IPS-18a (cell line): ENCODE measurements at regions not wholly inside any gene's neighbourhood (a gene's known extent, or its start where the extent isn't known, plus 50 kb on each side); places are given as distances from the start of the nearest gene placed in this dataset.

Experiments used
- H3K27ac ChIP-seq: one replicate; pipeline ENCODE4 v1.5.1; 2013; ENCODE audit warnings: low read length
- H3K27me3 ChIP-seq: one replicate; pipeline ENCODE4 v1.6.1; 2013; ENCODE audit warnings: mild to moderate bottlenecking, low read length; ENCODE audit not compliant: control insufficient read depth, insufficient read depth
- H3K36me3 ChIP-seq: one replicate; pipeline ENCODE4 v1.6.1; 2013; ENCODE audit warnings: low read depth, low read length; ENCODE audit not compliant: control insufficient read depth
- H3K4me1 ChIP-seq: one replicate; pipeline ENCODE4 v1.6.1; 2013; ENCODE audit warnings: low read depth, low read length; ENCODE audit not compliant: control insufficient read depth
- H3K4me3 ChIP-seq: one replicate; pipeline ENCODE4 v1.5.1; 2013; ENCODE audit warnings: low read length
- H3K9ac ChIP-seq: one replicate; pipeline ENCODE4 v1.6.1; 2013; ENCODE audit warnings: mild to moderate bottlenecking, low read length, moderate library complexity
- H3K9me3 ChIP-seq: one replicate; pipeline ENCODE4 v1.6.1; 2013; ENCODE audit warnings: low read depth, low read length; ENCODE audit not compliant: control insufficient read depth

DNA sequence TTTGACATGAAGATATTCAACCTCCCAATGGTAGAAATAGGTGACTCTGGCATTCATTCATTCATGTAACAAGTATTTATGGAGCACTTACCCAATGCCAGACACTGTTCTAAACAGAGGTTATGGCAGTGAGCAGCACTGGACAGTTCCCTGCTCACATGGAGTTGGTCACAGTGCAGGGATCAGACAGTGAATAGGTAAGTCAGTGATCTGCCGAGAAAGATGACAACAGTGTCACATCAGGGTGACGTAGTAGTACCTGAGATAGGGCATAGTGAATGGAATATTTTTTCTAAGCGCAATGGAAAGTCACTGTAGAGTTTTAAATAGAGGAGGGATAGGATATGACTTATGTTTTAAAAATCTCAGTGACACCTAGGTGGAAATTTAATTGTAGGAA is 791.4 kb upstream of the RBFOX1 start:
- H3K27ac ChIP-seq = no peak overlapping the region
- H3K9ac ChIP-seq = no peak overlapping the region
- no peaks in the 10 kb centered on the region for H3K4me1 ChIP-seq
- H3K27me3 ChIP-seq = no peaks in the 10 kb centered on the region
- no peaks in the 10 kb centered on the region for H3K9me3 ChIP-seq
- no peak overlapping the region for H3K4me3 ChIP-seq
- H3K36me3 ChIP-seq = no peaks in the 10 kb centered on the region

DNA sequence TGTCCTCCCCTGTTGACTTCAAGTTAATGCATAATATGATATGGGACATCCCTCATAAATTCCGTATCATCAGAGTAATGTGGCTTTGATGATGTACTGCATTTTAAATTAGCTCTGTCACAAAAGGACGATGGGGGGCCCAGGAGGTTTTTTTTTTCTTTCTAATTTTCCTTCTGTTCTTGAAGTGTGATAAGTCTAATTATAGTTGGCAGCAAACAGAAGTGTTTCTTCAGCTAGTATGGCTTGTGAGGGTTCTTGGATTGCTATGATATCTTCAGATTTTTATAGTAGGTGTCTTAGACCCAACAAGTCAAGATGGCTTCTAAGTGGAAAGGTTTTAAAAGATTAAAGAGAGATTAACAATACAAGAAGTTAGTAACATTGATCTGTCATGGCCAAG is 796.2 kb upstream of the RBFOX1 start:
- Histone ChIP-seq H3K4me3 (no peak overlapping the region), H3K27me3 (no peaks in the 10 kb centered on the region), H3K27ac (no peak overlapping the region), H3K9me3 (no peaks in the 10 kb centered on the region), H3K4me1 (no peaks in the 10 kb centered on the region), H3K9ac (no peak overlapping the region), H3K36me3 (no peaks in the 10 kb centered on the region)

DNA sequence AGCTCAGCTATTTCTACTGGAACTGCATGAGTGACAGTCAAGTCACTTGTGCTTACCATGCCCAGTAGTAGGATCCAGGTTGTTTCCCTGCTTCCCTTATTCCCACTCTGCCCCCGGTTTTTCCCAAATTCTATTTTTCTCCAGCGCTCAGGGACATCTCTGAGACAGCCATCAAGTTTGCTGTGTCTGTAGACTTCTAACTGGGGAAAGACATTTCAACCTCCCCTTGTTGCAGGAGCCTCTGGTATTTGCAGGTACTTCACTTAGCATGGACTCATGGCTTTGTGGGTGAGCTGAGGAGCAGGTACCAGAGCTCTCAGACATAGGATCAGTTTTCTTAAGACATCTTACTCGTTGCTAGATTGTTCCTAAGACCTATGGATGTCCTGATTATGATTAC is 801.6 kb upstream of the RBFOX1 start:
- Histone ChIP-seq H3K36me3 (no peaks in the 10 kb centered on the region), H3K4me1 (no peaks in the 10 kb centered on the region), H3K4me3 (no peak overlapping the region), H3K9me3 (no peaks in the 10 kb centered on the region), H3K9ac (no peak overlapping the region), H3K27ac (no peak overlapping the region), H3K27me3 (no peaks in the 10 kb centered on the region)

GRCh38 chr16:6528217-6528616 is 804.4 kb upstream of the RBFOX1 start:
- H3K27ac ChIP-seq = no peak overlapping the region
- H3K9me3 ChIP-seq = no peaks in the 10 kb centered on the region
- H3K9ac ChIP-seq = no peak overlapping the region
- H3K4me1 ChIP-seq = no peaks in the 10 kb centered on the region
- no peaks in the 10 kb centered on the region for H3K36me3 ChIP-seq
- H3K27me3 ChIP-seq = no peaks in the 10 kb centered on the region
- H3K4me3 ChIP-seq = no peak overlapping the region

GRCh38 chr16:6527646-6528045 is 805.0 kb upstream of the RBFOX1 start:
- Histone ChIP-seq H3K27me3 (no peaks in the 10 kb centered on the region), H3K9me3 (no peaks in the 10 kb centered on the region), H3K4me3 (no peak overlapping the region), H3K27ac (no peak overlapping the region), H3K4me1 (no peaks in the 10 kb centered on the region), H3K9ac (no peak overlapping the region), H3K36me3 (no peaks in the 10 kb centered on the region)

- Histone ChIP-seq H3K4me3 (no peak overlapping the region), H3K36me3 (no peaks in the 10 kb centered on the region)
These were observed 808.1 kb upstream of the RBFOX1 start for GRCh38 chr16:6524501-6524900.

DNA sequence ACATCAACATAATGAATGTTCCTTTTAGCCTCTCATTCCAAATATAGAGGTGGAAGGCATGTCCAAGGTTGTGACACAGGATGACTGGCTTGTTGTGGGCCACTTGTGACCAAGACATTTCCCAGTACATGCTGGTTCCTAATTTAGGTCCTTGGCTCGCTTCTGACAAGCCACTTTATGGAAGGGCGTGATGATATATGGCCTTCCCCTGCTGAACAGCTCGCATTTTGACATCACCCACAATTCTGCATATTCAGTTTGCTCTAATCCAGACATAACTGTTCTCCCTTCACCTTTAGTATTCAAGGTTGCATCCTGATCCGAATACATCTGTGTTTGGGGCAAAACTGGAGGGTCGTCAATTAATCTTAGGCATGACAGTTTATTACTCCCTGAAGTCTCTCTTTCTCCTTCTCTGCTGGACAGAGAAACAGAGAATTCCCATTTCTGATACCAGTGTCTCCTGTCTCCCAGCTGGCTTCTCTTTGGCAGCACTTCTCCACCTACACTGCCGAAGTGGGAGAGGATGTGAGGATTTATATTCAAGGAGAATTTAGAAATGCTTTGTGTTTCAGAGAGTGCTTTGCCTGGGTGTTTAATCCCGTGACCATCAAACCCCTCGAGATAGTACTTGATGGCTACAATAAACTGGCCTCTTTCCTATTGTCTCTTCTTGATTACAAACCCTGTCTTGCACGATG is 815.5 kb upstream of the RBFOX1 start:
- Histone ChIP-seq H3K9ac (no peak overlapping the region), H3K36me3 (no peaks in the 10 kb centered on the region), H3K9me3 (no peaks in the 10 kb centered on the region), H3K27me3 (no peaks in the 10 kb centered on the region), H3K4me1 (peaks cover 13% of the 10 kb centered on the region), H3K4me3 (no peak overlapping the region), H3K27ac (no peak overlapping the region)

More at GRCh38 chr16:6524501-6524900, 808.1 kb upstream of the RBFOX1 start:
- Histone ChIP-seq H3K9me3 (no peaks in the 10 kb centered on the region), H3K27me3 (no peaks in the 10 kb centered on the region), H3K27ac (no peak overlapping the region), H3K9ac (no peak overlapping the region), H3K4me1 (peaks cover 13% of the 10 kb centered on the region)

GRCh38 chr16:6512512-6512911 is 820.1 kb upstream of the RBFOX1 start:
- Histone ChIP-seq H3K9me3 (no peaks in the 10 kb centered on the region), H3K27me3 (no peaks in the 10 kb centered on the region), H3K4me3 (no peak overlapping the region), H3K9ac (no peak overlapping the region), H3K4me1 (no peaks in the 10 kb centered on the region), H3K36me3 (no peaks in the 10 kb centered on the region), H3K27ac (no peak overlapping the region)

DNA sequence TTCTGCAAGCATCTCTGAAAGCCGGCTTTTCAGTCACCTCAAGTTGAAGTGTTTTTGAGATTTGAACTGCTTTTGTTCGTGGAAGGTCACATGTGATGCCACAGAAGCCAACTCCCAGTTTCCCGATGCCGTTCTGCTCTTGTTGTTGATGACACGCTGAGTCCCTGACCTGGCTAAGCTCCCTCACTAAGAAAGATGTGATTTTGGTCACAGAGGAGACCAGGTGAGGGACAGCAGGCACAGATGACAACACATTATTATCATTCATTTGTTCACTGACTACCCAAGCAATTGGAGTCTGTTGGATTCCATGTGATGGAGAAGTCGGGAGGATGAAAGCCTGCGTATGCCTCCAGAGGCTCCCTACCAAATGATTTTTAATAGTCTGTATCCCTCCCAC is 822.4 kb upstream of the RBFOX1 start:
- Histone ChIP-seq H3K27me3 (no peaks in the 10 kb centered on the region), H3K36me3 (no peaks in the 10 kb centered on the region), H3K4me3 (no peak overlapping the region), H3K9ac (no peak overlapping the region), H3K9me3 (no peaks in the 10 kb centered on the region), H3K27ac (no peak overlapping the region), H3K4me1 (no peaks in the 10 kb centered on the region)

GRCh38 chr16:6499413-6499812 is 833.2 kb upstream of the RBFOX1 start:
- Histone ChIP-seq H3K9ac (no peak overlapping the region), H3K36me3 (no peaks in the 10 kb centered on the region), H3K4me1 (no peaks in the 10 kb centered on the region), H3K27ac (no peak overlapping the region), H3K4me3 (no peak overlapping the region), H3K9me3 (no peaks in the 10 kb centered on the region), H3K27me3 (no peaks in the 10 kb centered on the region)

- Histone ChIP-seq H3K4me3 (no peak overlapping the region), H3K4me1 (no peaks in the 10 kb centered on the region)
These were observed 833.8 kb upstream of the RBFOX1 start for GRCh38 chr16:6498858-6499257.

GRCh38 chr16:6496996-6497395 is 835.6 kb upstream of the RBFOX1 start:
- no peaks in the 10 kb centered on the region for H3K36me3 ChIP-seq
- no peaks in the 10 kb centered on the region for H3K27me3 ChIP-seq
- H3K4me1 ChIP-seq = no peaks in the 10 kb centered on the region
- no peak overlapping the region for H3K9ac ChIP-seq
- H3K4me3 ChIP-seq = no peak overlapping the region
- H3K9me3 ChIP-seq = no peaks in the 10 kb centered on the region
- no peak overlapping the region for H3K27ac ChIP-seq

More at GRCh38 chr16:6498858-6499257, 833.8 kb upstream of the RBFOX1 start:
- Histone ChIP-seq H3K9me3 (no peaks in the 10 kb centered on the region), H3K27ac (no peak overlapping the region), H3K9ac (no peak overlapping the region), H3K36me3 (no peaks in the 10 kb centered on the region), H3K27me3 (no peaks in the 10 kb centered on the region)
